HG03097 (cell line): ENCODE measurements at regions not wholly inside any gene's neighbourhood (a gene's known extent, or its start where the extent isn't known, plus 50 kb on each side); places are given as distances from the start of the nearest gene placed in this dataset.
"Not testable (repeated sequence)": the region's sequence is repeated elsewhere in the genome, so short reads cannot be mapped to it uniquely, and the experiment has no call there.

ENCODE experiments used
- ATAC-seq: cut with Tn5 transposase; IDR thresholded peaks from one replicate; pipeline ENCODE4 v1.9.1; 2021; ENCODE audit not compliant: unreplicated experiment, low FRiP score

- not testable (repeated sequence) for ATAC-seq
Measured at GRCh38 chr4:13761581-13761980, 134.1 kb upstream of the BOD1L1 start.

- no peak for ATAC-seq
Measured at GRCh38 chr4:13762130-13762529, 134.6 kb upstream of the BOD1L1 start.

GRCh38 chr4:13763707-13764106, 136.2 kb upstream of the BOD1L1 start:
- ATAC-seq = no peak

- ATAC-seq = no peak
Measured at GRCh38 chr4:13765539-13765938, 138.0 kb upstream of the BOD1L1 start.

- no peak for ATAC-seq
Measured at GRCh38 chr4:13766761-13767540, 139.4 kb upstream of the BOD1L1 start.

- no peak for ATAC-seq
Measured at GRCh38 chr4:13777341-13777740, 149.8 kb upstream of the BOD1L1 start.

- ATAC-seq = no peak
Measured at GRCh38 chr4:13778367-13778766, 150.8 kb upstream of the BOD1L1 start.

- ATAC-seq = no peak
Measured at GRCh38 chr4:13782231-13782630, 154.7 kb upstream of the BOD1L1 start.

- no peak for ATAC-seq
Measured at GRCh38 chr4:13783800-13784411, 156.4 kb upstream of the BOD1L1 start.

- no peak for ATAC-seq
Measured at GRCh38 chr4:13793020-13793710, 165.6 kb upstream of the BOD1L1 start.

- no peak for ATAC-seq
Measured at GRCh38 chr4:13794819-13795565, 167.5 kb upstream of the BOD1L1 start.

GRCh38 chr4:13797061-13797460, 169.5 kb upstream of the BOD1L1 start:
- ATAC-seq = no peak

- no peak for ATAC-seq
Measured at GRCh38 chr4:13815231-13815630, 187.7 kb upstream of the BOD1L1 start.

- no peak for ATAC-seq
Measured at GRCh38 chr4:13816472-13816871, 188.9 kb upstream of the BOD1L1 start.

- no peak for ATAC-seq
Measured at GRCh38 chr4:13821522-13821921, 194.0 kb upstream of the BOD1L1 start.

- ATAC-seq = not testable (repeated sequence)
Measured at GRCh38 chr4:13825822-13826221, 198.3 kb upstream of the BOD1L1 start.

GRCh38 chr4:13829457-13829856, 201.9 kb upstream of the BOD1L1 start:
- ATAC-seq = no peak

GRCh38 chr4:13830449-13830848, 202.9 kb upstream of the BOD1L1 start:
- ATAC-seq = no peak

GRCh38 chr4:13833171-13833804, 205.8 kb upstream of the BOD1L1 start:
- ATAC-seq = no peak
